ENCODE measurements at regions not wholly inside any gene's neighbourhood (a gene's known extent, or its start where the extent isn't known, plus 50 kb on each side); places are given as distances from the start of the nearest gene placed in this dataset.
"Not testable (repeated sequence)": the region's sequence is repeated elsewhere in the genome, so short reads cannot be mapped to it uniquely, and the experiment has no call there.

DNA sequence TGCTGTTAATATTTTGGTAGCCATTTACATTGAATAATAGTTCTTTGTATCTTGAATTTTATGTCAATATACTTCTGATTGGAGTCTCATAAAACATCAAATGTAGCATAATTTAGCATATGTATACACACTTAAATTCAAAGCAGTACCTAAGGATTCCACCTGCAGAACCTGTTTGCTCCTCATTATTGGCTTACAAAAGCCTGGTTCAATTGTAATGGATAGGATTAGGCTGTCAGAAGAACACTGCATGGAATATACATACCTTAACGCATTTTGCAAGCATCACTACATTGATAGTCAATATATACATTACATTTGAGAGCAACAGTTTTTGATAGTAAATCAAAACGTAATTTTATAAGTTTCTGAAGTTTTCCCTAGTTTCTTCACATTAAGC, 711.3 kb upstream of the COX7C start:
- DNase-seq = no peak

DNA sequence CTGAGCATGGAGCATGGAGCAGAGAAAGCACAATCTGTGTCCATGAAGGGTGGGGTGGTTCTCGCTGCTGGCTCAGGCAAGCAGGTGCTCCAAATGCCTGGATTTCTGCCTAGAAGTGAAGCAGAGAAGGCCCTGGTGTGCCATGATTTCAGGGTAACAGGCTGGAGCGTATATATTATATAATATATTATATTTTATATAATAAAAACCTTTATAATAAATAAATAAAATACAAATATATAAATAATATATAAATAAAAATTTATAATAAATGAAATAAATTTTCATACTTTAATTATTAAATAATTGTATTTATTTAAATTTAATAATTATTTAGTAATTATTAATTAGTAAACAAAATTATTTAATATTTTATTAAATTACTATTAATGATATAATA, 707.4 kb upstream of the COX7C start:
- DNase-seq = no peak

GRCh38 chr5:85920984-85921383, 696.8 kb upstream of the COX7C start:
- no peak for DNase-seq

DNA sequence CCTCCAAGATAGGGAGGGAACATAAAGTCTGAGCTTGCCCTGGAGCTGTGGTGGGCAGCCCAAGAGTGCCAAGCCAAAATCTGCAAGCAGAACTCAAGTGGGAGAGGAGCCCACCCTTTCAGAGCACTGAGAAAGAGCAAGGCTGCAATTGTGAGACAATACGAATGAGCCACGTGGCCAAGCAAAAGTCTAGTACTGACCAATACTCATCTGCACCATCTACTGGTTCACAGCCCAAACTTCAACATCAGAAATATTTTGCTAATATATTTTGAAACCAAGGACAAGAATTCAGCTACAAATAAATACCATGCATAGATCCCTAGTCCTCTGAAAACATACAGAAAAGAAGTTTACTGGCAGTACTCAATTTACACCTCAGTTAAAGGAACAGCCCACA, 696.2 kb upstream of the COX7C start:
- DNase-seq = no peak

DNA sequence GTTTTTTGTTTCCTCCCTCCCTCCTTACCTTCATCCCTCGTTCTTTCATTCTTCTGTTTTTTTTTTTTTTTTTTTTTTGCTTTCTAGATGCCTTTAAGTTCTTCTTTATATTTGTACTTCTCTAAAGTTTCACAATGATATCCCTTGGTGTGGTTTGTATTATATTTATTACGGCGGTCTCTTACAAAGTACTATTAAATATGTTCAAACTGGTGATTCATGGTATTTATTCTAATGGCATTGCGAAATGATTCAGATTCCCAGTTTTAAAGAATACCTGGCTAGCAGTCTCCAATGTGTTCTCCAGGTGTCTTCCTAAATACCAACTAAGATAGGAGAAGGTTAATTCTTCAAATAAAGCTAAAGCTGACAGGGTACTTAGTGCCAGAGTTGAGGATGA, 690.1 kb upstream of the COX7C start:
- no peak for DNase-seq

GRCh38 chr5:85929713-85930112, 688.0 kb upstream of the COX7C start:
- no peak for DNase-seq

- no peak for DNase-seq
These were observed 686.5 kb upstream of the COX7C start for GRCh38 chr5:85931220-85931619.

GRCh38 chr5:85938201-85938600, 679.5 kb upstream of the COX7C start:
- DNase-seq = no peak

DNA sequence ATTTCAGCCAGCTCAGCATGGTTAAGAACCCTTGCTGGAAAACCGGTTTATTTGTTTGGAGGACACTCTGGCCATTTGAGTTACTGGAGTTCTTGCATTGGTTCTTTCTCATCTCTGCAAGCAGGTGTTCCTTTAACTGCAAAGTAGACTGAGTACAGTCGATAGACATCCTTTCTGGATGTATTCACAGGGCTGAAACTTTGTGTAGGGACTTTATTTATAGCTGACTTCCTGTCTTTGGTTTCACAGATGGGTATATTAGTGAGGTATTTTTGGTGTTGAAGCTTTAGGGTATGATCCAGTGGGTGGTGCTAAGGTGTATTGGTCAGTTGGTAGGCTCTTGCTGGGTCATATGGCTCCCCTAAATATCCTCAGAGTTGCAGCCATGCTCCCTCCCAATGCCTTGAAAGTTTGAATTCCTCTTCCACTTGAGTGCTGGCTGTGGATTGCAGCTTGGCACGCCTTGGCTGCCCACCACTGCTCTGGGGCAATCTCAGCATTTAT, 666.0 kb upstream of the COX7C start:
- no peak for DNase-seq

DNA sequence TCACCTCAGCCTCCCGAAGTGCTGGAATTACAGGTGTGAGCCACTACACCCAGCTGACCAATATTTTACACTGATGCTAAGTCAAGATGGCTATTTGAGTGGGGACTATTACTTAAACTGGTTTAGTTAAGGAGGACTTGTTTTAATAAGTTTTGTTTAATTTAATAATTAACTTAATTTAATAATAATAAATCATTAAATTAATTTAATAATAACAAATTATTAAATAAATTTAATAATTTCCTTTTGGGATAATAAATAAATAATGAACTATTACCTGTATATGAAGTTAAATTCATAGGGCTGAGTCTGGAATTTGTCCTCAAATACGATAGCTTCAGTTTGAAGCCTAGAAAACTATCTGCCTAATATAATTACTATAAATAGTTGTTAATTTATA, 665.1 kb upstream of the COX7C start:
- DNase-seq = no peak

DNA sequence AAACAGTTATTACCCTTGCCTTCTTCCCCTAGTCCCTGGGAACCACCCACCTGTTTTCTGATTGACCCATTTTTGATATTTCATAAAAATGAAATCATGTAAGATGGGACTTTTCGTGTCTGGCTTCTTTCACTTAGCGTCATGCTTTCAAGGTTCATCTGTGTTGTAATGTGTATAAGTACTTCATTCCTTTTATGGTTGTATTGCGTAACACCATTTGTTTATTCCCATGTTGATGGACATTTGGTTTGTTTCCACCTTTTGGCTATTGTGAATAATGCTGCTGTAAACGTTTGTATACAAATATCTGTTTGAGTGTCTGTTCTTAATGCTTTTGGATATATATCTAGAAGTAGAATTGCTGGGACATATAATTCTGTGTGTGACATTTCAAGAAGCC, 650.1 kb upstream of the COX7C start:
- no peak for DNase-seq

GRCh38 chr5:85972539-85972938, 645.2 kb upstream of the COX7C start:
- DNase-seq = no peak

DNA sequence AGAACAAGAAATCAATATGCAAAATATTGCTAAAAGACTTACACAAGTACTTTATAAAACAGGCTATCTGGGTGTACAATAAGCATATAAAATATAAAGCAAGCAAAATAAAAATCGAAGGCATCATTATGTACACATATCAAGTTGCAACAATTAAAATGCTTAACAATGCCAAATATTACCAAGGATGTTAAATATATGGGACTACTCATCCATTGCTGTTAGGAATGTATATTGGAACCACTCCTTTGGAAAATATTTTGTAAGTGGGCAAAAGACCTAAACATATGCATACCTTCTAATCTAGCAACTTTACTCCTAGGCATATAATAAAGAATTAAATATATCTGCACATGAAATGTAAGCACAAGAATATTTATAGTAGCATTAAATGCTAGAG, 632.6 kb upstream of the COX7C start:
- no peak for DNase-seq

DNA sequence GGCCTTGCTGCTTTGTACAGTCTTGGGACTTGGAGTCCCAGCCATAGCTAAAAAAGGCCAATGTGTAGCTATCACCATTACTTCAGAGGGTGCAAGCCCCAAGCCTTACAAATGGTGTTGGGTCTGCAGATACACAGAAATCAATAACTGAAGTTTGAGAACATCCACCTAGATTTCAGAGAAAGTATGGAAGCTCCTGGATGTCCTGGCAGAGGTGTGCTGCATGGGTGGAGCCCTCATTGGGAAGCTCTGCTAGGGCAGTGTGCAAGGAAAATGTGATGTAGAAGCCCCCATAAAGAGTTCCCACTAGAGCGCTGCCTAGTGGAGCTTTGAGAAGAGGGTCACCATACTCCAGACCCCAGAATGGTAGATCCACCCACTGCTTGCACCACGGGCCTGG, 626.7 kb upstream of the COX7C start:
- DNase-seq = no peak

DNA sequence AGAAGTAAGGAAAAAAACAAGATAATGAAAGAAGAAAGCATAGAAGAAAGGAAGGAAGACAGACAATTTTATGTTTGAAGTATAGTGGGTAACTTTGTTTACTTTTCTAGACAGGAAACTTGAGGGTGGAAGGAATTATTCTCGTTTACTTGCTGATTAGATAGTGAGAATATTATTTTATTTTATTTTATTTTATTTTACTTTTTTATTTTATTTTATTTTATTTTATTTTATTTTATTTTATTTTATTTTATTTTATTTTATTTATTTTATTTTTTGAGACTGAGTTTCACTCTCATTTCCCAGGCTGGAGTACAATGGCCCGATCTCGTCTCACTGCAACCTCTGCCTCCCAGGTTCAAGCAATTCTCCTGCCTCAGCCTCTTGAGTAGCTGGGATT, 623.1 kb upstream of the COX7C start:
- DNase-seq = not testable (repeated sequence)

DNA sequence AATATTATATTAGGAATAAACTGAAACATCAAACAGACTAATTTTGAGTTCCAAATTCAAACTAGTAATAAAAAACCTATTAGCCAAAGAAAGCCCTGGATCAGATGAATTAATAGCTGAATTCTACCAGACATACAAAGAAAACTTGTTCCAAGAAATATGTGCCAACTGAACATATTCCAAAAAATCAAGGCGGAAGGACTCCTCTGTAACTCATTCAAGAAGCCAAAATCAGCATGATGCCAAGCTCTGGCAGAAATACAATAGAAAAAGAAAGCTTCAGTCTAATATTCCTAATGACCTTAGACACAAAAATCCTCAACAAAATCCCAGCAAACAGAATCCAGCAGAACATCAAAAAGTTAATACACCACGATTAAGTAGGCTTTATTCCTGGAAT, 619.1 kb upstream of the COX7C start:
- DNase-seq = no peak

DNA sequence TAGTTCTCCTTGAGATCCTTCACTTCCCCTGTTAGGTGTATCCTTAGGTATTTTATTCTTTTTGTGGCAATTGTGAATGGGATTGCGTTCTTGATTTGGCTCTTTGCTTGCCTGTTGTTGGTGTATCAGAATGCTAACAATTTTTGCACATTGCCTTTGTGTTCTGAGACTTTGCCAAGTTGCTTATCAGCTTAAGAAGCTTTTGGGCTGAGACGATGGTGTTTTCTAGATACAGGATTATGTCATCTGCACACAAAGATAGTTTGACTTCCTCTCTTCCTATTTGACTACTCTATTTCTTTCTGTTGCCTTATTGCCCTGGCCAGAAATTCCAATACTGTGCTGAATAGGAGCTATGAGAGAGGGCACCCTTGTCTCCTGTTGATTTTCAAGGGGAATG, 609.4 kb upstream of the COX7C start:
- DNase-seq = no peak

DNA sequence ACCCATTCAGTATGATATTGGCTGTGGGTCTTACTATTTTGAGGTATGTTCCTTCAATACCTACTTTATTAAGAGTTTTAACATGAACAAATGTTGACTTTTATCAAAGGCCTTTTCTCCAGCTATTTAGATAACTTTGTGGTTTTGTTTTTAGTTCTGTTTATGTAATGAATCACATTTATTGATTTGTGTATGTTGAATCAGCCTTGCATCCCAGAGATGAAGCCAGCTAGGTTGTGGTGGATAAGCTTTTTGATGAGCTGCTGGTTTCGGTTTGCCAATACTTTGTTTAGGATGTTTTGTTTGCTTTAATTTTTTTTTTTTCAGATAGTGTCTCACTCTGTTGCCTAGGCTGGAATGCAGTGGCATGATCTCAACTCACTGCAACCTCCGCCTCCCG, 609.0 kb upstream of the COX7C start:
- DNase-seq = no peak

DNA sequence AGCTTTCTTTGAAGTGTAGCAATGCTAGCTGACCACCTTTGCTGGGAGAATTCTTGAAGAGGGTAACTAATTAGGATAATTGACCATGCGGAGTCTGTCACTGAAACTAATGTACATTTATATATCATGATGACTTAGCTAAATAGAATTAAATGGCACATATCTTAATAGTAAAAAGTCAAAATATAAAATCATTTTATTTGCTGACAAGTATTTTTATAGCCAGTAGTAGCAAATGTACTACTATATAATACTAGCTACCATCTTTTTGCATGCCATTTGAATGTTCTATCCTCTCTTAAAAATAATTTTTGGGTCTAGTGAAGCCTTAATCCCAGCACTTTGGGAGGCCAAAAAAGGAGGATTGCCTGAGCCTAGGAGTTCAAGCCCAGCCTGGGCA, 605.8 kb upstream of the COX7C start:
- no peak for DNase-seq

DNA sequence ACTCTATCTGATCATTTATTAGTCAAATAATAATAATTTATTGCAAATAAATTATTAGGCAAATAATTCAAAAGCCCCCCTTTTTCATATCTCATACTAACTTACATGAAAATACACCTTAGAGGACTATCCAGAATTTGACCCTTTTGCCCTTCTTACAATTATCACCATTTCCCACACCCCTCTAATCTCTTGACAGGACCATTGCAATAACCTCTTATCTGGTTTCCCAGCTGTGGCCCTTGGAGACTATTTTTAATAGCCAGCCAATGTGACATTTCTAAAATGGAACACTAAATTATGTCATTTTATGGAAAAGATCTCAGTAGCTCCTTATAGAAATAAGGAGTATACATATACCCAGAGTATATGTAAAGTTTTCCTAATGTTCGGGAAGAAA, 588.4 kb upstream of the COX7C start:
- DNase-seq = no peak

DNA sequence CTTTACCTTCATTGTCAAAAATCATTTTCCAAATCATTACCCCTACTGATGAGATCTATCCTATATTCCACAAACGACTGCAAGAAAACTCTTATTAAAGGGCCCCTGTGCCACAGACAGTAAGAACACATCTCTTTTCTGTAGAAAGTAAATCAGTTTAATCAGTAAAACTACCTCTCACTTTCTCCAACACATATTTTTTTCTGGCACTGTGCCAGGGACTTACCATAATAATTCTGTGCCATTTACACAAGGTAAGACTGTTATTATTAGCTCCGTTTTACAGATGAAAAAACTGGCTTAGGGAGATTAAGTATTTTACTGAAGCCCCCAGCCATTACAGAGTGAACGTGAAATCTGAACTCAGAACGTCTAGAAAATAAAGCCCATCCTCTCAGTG, 587.0 kb upstream of the COX7C start:
- DNase-seq = no peak

GRCh38 chr5:86038566-86038965, 579.2 kb upstream of the COX7C start:
- DNase-seq = no peak

GRCh38 chr5:86039351-86039750, 578.4 kb upstream of the COX7C start:
- no peak for DNase-seq

DNA sequence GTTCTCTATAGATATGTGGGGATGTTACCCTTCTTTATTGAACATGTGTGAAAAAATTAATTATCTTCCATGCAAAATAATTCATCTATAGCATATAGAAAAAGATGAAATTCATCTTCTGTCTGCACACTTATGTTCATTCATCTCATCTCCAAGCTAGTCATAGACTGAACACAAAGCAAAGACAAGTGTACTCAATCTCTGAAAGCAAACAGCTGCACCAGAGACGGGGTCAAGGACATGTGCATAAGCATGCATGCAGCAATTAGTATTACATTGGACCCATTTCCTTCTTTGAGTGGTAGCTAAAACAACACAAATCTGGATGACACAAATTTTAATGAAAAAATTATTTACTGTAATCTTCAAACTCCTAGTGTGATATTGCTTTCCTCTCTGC, 547.0 kb upstream of the COX7C start:
- no peak for DNase-seq

DNA sequence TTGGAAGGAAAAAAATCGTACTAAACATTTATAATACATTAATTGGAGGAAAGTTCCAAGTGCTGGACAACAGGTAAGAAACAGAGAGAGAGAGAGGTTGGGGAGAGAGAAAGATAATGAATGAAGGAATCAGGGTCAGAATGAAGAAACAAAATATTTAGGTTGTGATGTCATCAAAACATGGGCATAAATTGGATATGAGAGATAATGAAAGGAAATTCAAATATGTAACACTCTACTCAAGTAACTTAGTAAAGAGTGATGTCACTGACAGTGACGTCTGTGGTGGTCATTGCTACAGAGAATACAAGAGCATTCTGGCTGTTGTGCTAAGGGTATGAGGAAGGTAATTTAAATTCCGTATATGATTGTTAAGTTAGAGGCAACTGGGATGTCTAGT, 543.4 kb upstream of the COX7C start:
- no peak for DNase-seq

GRCh38 chr5:86075139-86075538, 542.6 kb upstream of the COX7C start:
- no peak for DNase-seq

All from CD4-positive, alpha-beta T cell treated with Interferon alpha-2 for 1 hour (primary cell).